HFF-Myc (cell line): ENCODE measurements at regions not wholly inside any gene's neighbourhood (a gene's known extent, or its start where the extent isn't known, plus 50 kb on each side); places are given as distances from the start of the nearest gene placed in this dataset.
"Not testable (repeated sequence)": the region's sequence is repeated elsewhere in the genome, so short reads cannot be mapped to it uniquely, and the experiment has no call there.

Source experiments
- DNase-seq: peaks from one replicate; pipeline ENCODE4 v3.0.0-alpha.2; 2011; ENCODE audit warnings: low read depth; ENCODE audit errors: extremely low read depth
- H3K4me3 ChIP-seq: replicated peaks from 2 replicates; pipeline ENCODE4 v1.5.1; 2011; ENCODE audit warnings: low read depth, mild to moderate bottlenecking, control low read depth, low read length
- CTCF ChIP-seq: IDR thresholded peaks from 2 replicates; pipeline ENCODE4 v1.5.1; 2012; ENCODE audit warnings: mild to moderate bottlenecking, low read depth, low read length, control low read depth; ENCODE audit errors: missing control alignments

DNA sequence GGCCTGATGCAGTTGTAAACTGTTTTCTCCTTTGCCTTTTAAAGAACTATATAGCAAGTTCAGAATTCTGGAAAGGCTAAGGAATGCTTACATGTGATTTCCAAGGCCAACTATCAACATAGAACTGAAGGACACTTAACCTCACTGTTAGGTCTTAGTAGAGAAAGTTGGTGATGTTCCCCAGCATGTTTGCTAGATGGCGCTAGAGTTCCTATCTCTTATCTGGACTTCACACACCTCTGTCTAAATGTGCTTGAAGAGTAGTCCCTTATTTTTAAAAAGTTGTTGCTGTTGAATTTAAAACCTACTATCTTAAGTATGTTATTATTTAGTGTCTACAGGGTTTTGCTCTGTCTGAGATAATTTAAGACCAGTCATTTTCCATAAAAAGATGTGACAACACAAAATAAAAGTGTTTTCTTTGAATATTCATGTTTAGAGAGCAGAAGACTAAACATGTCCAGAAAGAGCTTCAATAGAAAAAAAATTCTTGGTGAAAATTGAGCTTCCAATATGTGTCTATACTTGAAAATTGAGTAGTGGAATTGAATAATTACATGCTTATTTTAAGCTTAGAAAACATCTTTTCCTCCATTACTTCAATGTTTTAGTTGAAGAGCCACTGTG, 237.3 kb downstream of the S1PR1 start:
- peak; percentile 54 for TF ChIP-seq CTCF
- DNase-seq = peak; percentile 9
- H3K4me3 ChIP-seq = no peak overlapping the region

DNA sequence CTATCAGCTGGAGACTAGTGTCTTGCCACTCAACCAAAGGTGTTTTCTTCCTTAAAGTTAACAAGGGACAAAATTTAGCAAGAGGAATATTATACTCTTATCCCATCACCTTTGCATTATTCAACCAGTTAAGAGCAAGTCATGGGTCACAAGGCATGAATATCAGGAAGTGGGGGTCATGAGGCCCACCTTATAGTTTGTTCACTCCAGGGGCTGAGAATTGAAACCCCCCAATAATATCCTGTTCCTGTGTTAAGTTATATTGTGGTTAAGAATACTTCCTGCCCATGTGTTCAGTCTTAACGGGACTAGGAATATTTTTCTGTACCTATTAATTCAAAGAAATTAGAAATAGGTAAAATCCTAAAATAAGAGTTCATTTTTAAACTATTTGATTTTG, 239.7 kb downstream of the S1PR1 start:
- no peak for TF ChIP-seq CTCF
- H3K4me3 ChIP-seq = no peak overlapping the region
- no peak for DNase-seq

DNA sequence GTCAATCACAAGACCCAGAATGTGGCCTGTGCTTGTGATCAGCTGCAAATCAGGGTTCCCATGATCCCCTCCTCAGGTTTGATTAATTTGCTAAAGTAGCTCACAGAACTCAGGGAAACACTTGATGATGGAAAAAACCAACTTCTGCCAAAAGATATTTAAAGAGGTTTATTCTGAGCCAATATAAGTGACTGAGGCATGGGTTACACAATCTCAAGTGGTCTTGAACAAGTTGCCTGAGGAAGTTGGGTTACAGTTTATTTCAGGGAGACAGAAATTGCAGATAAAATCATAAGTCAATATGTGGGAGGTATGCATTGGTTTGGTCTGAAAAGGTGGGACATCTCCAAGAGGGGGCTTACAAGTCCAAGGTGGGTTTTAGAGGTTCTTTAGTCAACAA, 243.1 kb downstream of the S1PR1 start:
- no peak for TF ChIP-seq CTCF
- H3K4me3 ChIP-seq = no peak overlapping the region
- DNase-seq = no peak

DNA sequence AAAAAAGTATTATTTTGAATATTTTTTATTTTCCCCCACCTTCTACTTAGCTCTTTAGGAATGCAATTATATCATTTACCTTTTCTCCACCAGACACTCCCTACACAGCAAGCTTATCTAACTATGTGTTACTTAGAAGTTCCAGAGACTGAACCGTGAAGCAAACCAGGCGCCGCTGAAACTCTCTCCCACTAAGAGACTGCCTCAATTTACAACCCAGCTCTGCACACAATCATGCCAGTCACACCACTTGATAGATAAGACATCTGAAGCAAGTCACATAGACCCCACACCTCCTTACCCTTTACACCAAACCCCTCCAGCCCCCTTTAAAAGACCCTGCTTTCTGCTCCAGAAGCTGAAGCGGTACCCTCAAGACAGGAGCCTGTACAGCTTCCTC, 245.5 kb downstream of the S1PR1 start:
- no peak for DNase-seq
- no peak overlapping the region for H3K4me3 ChIP-seq
- no peak for TF ChIP-seq CTCF

GRCh38 chr1:101483982-101484688, 247.3 kb downstream of the S1PR1 start:
- no peak overlapping the region for H3K4me3 ChIP-seq
- no peak for TF ChIP-seq CTCF
- DNase-seq = no peak

DNA sequence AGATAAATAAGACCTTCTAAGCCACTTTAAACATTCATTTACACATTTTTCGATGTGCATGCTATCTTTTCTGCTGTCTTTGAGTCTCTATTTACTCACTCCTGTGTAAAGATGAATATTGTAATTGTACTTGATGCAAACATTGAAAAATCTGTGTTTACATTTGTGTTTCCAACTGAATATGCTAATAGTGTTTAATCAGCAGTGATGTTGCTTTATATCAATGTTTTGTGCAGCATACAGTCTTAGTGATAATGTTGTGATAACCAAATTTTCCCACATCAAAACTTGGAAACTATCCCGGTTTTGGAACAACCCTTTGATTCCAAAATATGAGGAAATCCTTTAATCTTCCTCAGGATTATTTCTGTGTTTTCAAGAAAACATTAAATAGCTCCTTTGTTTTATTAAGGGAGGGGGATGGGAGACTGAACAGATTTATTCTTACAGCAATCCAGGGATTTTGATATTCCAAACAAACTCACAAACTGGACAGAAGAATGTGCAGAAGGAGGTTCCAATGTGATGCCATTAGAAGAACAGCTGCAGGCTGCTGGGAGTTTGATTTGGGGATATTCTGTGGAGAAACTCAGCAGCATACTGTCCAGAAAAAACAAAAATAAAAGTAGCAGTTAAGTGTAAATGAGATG, 248.0 kb downstream of the S1PR1 start:
- no peak overlapping the region for H3K4me3 ChIP-seq
- no peak for DNase-seq
- no peak for TF ChIP-seq CTCF

- H3K4me3 ChIP-seq = no peak overlapping the region
- TF ChIP-seq CTCF = no peak
- DNase-seq = no peak
Measured at GRCh38 chr1:101485712-101486111, 248.9 kb downstream of the S1PR1 start.

GRCh38 chr1:101492144-101492543, 255.3 kb downstream of the S1PR1 start:
- DNase-seq, H3K4me3 ChIP-seq: not testable (repeated sequence)

- not testable (repeated sequence) for H3K4me3 ChIP-seq, DNase-seq
Measured at GRCh38 chr1:101493920-101494319, 257.1 kb downstream of the S1PR1 start.
